WTC11 (cell line): ENCODE measurements at regions not wholly inside any gene's neighbourhood (a gene's known extent, or its start where the extent isn't known, plus 50 kb on each side); places are given as distances from the start of the nearest gene placed in this dataset.

Experiments
- ATAC-seq: fragments of 200-7000 bp; cut with Tn5 transposase; 2 replicates; pipeline ENCODE4 v1.10.0; 2021; ENCODE audit warnings: mild to moderate bottlenecking, moderate library complexity
- CTCF ChIA-PET: fragments of 300-600 bp; sonication (Branson Sonifier 250); formaldehyde crosslinking; loops from one replicate; lab custom pipeline; 2021; ENCODE audit warnings: antibody characterized with exemption; lab: Charles Lee
- POLR2A ChIA-PET: fragments of 350-600 bp; sonication (Branson Sonifier 250); formaldehyde crosslinking; loops from one replicate; lab custom pipeline; 2021; ENCODE audit warnings: antibody characterized with exemption; lab: Charles Lee
- DNase-seq: peaks from one replicate; pipeline ENCODE4 v3.0.0; 2021; ENCODE audit warnings: low spot score
- H3K27ac Mint-ChIP-seq: 2 replicates; pipeline ENCODE4 v1.8.0; 2021; ENCODE audit warnings: mixed read lengths
- H3K27me3 Mint-ChIP-seq: 2 replicates; pipeline ENCODE4 v1.8.0; 2021; ENCODE audit warnings: low read depth, mild to moderate bottlenecking, moderate library complexity, mixed read lengths
- H3K36me3 Mint-ChIP-seq: 2 replicates; pipeline ENCODE4 v1.8.0; 2021; ENCODE audit warnings: mixed read lengths
- H3K4me1 Mint-ChIP-seq: 2 replicates; pipeline ENCODE4 v1.8.0; 2022; ENCODE audit warnings: mixed read lengths
- H3K4me3 Mint-ChIP-seq: 2 replicates; pipeline ENCODE4 v1.8.0; 2021; ENCODE audit warnings: mild to moderate bottlenecking, moderate library complexity, mixed read lengths
- H3K9me3 Mint-ChIP-seq: 2 replicates; pipeline ENCODE4 v1.8.0; 2021; ENCODE audit warnings: mixed read lengths
- CBFB ChIP-seq: sonication (generic); formaldehyde crosslinking; IDR thresholded peaks from 2 replicates; pipeline ENCODE4 v1.8.1; 2022; ENCODE audit warnings: mild to moderate bottlenecking, low read depth, missing genetic modification reagents
- CREB1 ChIP-seq: sonication (generic); formaldehyde crosslinking; IDR thresholded peaks from 2 replicates; pipeline ENCODE4 v1.8.0; 2023; ENCODE audit warnings: mild to moderate bottlenecking, missing genetic modification reagents
- FOXJ3 ChIP-seq: sonication (generic); formaldehyde crosslinking; IDR thresholded peaks from 2 replicates; pipeline ENCODE4 v1.9.0; 2021; ENCODE audit warnings: missing genetic modification reagents, mild to moderate bottlenecking, borderline replicate concordance
- FOXK1 ChIP-seq: sonication (generic); formaldehyde crosslinking; IDR thresholded peaks from 2 replicates; pipeline ENCODE4 v1.8.0; 2022; ENCODE audit warnings: mild to moderate bottlenecking, moderate library complexity, missing genetic modification reagents
- FOXP1 ChIP-seq: sonication (generic); formaldehyde crosslinking; IDR thresholded peaks from 2 replicates; pipeline ENCODE4 v1.8.0; 2022; ENCODE audit warnings: missing genetic modification reagents, mild to moderate bottlenecking, moderate library complexity, borderline replicate concordance
- GRHL2 ChIP-seq: fragments of 250-450 bp; sonication (Bioruptor Pico); IDR thresholded peaks from 2 replicates; pipeline ENCODE4 v1.8.0; 2022; ENCODE audit warnings: mild to moderate bottlenecking, moderate library complexity; ENCODE audit not compliant: insufficient replicate concordance, severe bottlenecking
- JUN ChIP-seq: sonication (generic); formaldehyde crosslinking; IDR thresholded peaks from 2 replicates; pipeline ENCODE4 v1.8.0; 2023; ENCODE audit warnings: mild to moderate bottlenecking, missing genetic modification reagents
- NFATC4 ChIP-seq: fragments of 250-450 bp; sonication (Bioruptor Pico); IDR thresholded peaks from 2 replicates; pipeline ENCODE4 v1.9.0; 2021; ENCODE audit warnings: mild to moderate bottlenecking
- NR3C1 ChIP-seq: sonication (generic); formaldehyde crosslinking; conservative IDR thresholded peaks from 2 replicates; pipeline ENCODE4 v1.8.1; 2023; ENCODE audit warnings: low read depth, mild to moderate bottlenecking, missing genetic modification reagents
- SMAD3 ChIP-seq: sonication (generic); formaldehyde crosslinking; IDR thresholded peaks from 2 replicates; pipeline ENCODE4 v1.8.0; 2022; ENCODE audit warnings: missing genetic modification reagents, mild to moderate bottlenecking, borderline replicate concordance
- TEAD1 ChIP-seq: sonication (generic); formaldehyde crosslinking; IDR thresholded peaks from 2 replicates; pipeline ENCODE4 v1.8.0; 2022; ENCODE audit warnings: mild to moderate bottlenecking, missing genetic modification reagents
- ZNF138 ChIP-seq: sonication (generic); formaldehyde crosslinking; conservative IDR thresholded peaks from 2 replicates; pipeline ENCODE4 v1.8.1; 2022; ENCODE audit warnings: mild to moderate bottlenecking, moderate library complexity, missing genetic modification reagents
- ZNF232 ChIP-seq: sonication (generic); formaldehyde crosslinking; IDR thresholded peaks from 2 replicates; pipeline ENCODE4 v1.8.0; 2022; ENCODE audit warnings: mild to moderate bottlenecking, missing genetic modification reagents
- TF ChIP-seq, protein P1 (sequence below): sonication (generic); formaldehyde crosslinking; IDR thresholded peaks from 2 replicates; pipeline ENCODE4 v1.8.1; 2023; ENCODE audit warnings: mild to moderate bottlenecking, moderate library complexity, missing genetic modification reagents
- TF ChIP-seq, protein P2 (sequence below): sonication (generic); formaldehyde crosslinking; IDR thresholded peaks from 2 replicates; pipeline ENCODE4 v1.8.1; 2022; ENCODE audit warnings: mild to moderate bottlenecking, missing genetic modification reagents, moderate library complexity, borderline replicate concordance
- TF ChIP-seq, protein P3 (sequence below): fragments of 250-450 bp; sonication (Bioruptor Pico); conservative IDR thresholded peaks from 2 replicates; pipeline ENCODE4 v1.9.0; 2021; ENCODE audit warnings: mild to moderate bottlenecking
- TF ChIP-seq, protein P4 (sequence below): sonication (generic); formaldehyde crosslinking; IDR thresholded peaks from 2 replicates; pipeline ENCODE4 v1.8.1; 2023; ENCODE audit warnings: mild to moderate bottlenecking, missing genetic modification reagents, moderate library complexity
- TF ChIP-seq, protein P5 (sequence below): sonication (generic); formaldehyde crosslinking; IDR thresholded peaks from 2 replicates; pipeline ENCODE4 v1.8.0; 2023; ENCODE audit warnings: missing genetic modification reagents
- TF ChIP-seq, protein P6 (sequence below): fragments of 200-600 bp; IDR thresholded peaks from 2 replicates; pipeline ENCODE4 v1.8.0; 2022; ENCODE audit warnings: antibody characterized with exemption

DNA sequence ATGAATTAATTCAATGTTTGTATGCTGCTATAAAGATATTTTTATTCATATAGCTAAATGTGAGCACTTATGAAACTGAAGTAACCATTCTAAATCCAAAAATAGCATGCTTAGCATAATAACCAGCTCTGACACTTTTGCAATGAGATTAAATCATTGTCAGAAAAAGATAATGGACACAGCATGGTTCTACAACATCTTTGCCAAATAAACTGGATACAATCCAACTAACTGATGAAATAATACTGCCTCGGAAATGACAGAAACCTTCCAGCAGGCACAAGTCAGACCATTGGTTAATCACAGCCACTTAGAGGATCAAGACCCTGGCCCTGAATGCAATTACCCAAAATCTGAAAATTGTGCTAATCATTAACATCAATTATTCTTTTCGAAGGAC, 592.7 kb upstream of the ADGRL4 start:
- H3K27ac Mint-ChIP-seq = no peak overlapping the region
- no peak for DNase-seq
- no peak overlapping the region for H3K4me3 Mint-ChIP-seq
- TF ChIP-seq ZNF232 (no peak), NFATC4 (CRISPR knock-in tag) (no peak), NR3C1 (no peak), FOXK1 (CRISPR knock-in tag) (no peak), CBFB (no peak)
- TF ChIP-seq, protein P1, sequence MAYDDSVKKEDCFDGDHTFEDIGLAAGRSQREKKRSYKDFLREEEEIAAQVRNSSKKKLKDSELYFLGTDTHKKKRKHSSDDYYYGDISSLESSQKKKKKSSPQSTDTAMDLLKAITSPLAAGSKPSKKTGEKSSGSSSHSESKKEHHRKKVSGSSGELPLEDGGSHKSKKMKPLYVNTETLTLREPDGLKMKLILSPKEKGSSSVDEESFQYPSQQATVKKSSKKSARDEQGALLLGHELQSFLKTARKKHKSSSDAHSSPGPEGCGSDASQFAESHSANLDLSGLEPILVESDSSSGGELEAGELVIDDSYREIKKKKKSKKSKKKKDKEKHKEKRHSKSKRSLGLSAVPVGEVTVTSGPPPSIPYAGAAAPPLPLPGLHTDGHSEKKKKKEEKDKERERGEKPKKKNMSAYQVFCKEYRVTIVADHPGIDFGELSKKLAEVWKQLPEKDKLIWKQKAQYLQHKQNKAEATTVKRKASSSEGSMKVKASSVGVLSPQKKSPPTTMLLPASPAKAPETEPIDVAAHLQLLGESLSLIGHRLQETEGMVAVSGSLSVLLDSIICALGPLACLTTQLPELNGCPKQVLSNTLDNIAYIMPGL (CRISPR knock-in tag) = no peak
- TF ChIP-seq, protein P2, sequence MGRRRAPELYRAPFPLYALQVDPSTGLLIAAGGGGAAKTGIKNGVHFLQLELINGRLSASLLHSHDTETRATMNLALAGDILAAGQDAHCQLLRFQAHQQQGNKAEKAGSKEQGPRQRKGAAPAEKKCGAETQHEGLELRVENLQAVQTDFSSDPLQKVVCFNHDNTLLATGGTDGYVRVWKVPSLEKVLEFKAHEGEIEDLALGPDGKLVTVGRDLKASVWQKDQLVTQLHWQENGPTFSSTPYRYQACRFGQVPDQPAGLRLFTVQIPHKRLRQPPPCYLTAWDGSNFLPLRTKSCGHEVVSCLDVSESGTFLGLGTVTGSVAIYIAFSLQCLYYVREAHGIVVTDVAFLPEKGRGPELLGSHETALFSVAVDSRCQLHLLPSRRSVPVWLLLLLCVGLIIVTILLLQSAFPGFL (CRISPR knock-in tag) = no peak
- TF ChIP-seq, all 79 proteins: peak for 0
- Mint-ChIP-seq H3K4me1 (peaks cover 7% of the 10 kb centered on the region), H3K36me3 (peaks cover 11% of the 10 kb centered on the region), H3K9me3 (peaks cover 16% of the 10 kb centered on the region), H3K27me3 (peaks cover 3% of the 10 kb centered on the region)
- no peak for ATAC-seq
- POLR2A ChIA-PET = no interaction called here
- CTCF ChIA-PET = no interaction called here

DNA sequence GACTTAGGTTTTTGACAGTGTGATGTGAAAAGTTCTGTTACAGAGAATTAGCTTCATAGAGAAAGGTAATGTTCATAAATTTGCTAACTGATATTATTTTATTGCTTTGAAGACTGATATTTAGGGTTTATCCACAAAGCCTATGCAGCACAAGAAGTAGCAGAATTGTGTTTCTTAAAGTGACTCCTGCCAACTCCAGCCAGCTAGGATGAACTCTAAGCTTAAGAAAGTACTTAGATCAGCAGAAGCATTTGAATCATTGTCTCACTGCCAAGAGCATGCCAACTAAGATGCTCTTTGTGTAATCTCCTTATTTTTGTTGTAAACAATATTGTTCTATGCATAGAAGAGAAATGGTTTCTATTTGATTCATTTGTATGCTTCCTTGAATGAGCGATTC, 589.4 kb upstream of the ADGRL4 start:
- Mint-ChIP-seq H3K36me3 (peaks cover 16% of the 10 kb centered on the region), H3K4me3 (no peak overlapping the region), H3K4me1 (peaks cover 13% of the 10 kb centered on the region), H3K27ac (no peak overlapping the region), H3K9me3 (peaks cover 22% of the 10 kb centered on the region), H3K27me3 (peaks cover 6% of the 10 kb centered on the region)
- POLR2A ChIA-PET = no interaction called here
- CTCF ChIA-PET = no interaction called here
- TF ChIP-seq CBFB = no peak
- TF ChIP-seq, protein P3, sequence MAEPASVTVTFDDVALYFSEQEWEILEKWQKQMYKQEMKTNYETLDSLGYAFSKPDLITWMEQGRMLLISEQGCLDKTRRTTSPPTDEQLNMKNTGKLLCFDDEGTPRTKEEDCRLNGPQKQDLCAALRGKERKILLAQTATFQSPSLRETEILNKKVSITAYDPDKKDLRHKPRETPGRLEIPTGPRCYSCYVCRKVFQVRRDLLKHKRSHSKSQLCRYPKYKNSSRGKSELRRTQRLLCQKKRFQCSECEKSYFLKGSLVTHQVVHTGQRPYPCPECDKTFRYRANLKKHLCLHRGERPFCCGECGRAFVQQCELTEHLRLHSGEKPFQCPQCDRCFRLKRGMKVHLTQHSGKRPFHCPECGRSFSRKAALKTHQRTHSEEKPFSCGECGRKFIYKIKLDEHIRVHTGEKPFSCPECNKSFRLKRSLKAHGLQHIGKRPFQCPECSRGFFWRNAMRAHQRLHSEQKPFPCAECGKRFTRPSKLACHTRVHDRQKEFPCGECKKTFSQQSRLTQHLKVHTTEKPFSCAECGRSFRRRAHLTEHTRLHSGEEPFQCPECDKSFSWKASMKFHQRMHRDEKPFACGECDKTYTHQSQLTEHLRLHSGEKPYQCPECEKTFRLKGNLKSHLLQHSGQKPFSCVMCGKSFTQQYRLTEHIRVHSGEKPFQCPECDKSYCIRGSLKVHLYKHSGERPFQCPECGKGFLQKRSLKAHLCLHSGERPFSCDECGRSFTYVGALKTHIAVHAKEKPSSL (CRISPR knock-in tag) = no peak
- TF ChIP-seq FOXP1 (CRISPR knock-in tag) = no peak
- TF ChIP-seq CREB1 (CRISPR knock-in tag) = no peak
- no peak for TF ChIP-seq ZNF138 (CRISPR knock-in tag)
- TF ChIP-seq JUN (CRISPR knock-in tag) = no peak
- TF ChIP-seq FOXJ3 (CRISPR knock-in tag) = no peak
- TF ChIP-seq, protein P4, sequence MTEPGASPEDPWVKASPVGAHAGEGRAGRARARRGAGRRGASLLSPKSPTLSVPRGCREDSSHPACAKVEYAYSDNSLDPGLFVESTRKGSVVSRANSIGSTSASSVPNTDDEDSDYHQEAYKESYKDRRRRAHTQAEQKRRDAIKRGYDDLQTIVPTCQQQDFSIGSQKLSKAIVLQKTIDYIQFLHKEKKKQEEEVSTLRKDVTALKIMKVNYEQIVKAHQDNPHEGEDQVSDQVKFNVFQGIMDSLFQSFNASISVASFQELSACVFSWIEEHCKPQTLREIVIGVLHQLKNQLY (CRISPR knock-in tag) = no peak
- TF ChIP-seq, protein P5, sequence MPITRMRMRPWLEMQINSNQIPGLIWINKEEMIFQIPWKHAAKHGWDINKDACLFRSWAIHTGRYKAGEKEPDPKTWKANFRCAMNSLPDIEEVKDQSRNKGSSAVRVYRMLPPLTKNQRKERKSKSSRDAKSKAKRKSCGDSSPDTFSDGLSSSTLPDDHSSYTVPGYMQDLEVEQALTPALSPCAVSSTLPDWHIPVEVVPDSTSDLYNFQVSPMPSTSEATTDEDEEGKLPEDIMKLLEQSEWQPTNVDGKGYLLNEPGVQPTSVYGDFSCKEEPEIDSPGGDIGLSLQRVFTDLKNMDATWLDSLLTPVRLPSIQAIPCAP (CRISPR knock-in tag) = no peak
- no peak for TF ChIP-seq SMAD3
- TF ChIP-seq GRHL2 (CRISPR knock-in tag) = no peak
- TF ChIP-seq TEAD1 (CRISPR knock-in tag) = no peak
- TF ChIP-seq, protein P6, sequence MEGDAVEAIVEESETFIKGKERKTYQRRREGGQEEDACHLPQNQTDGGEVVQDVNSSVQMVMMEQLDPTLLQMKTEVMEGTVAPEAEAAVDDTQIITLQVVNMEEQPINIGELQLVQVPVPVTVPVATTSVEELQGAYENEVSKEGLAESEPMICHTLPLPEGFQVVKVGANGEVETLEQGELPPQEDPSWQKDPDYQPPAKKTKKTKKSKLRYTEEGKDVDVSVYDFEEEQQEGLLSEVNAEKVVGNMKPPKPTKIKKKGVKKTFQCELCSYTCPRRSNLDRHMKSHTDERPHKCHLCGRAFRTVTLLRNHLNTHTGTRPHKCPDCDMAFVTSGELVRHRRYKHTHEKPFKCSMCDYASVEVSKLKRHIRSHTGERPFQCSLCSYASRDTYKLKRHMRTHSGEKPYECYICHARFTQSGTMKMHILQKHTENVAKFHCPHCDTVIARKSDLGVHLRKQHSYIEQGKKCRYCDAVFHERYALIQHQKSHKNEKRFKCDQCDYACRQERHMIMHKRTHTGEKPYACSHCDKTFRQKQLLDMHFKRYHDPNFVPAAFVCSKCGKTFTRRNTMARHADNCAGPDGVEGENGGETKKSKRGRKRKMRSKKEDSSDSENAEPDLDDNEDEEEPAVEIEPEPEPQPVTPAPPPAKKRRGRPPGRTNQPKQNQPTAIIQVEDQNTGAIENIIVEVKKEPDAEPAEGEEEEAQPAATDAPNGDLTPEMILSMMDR = no peak
- ATAC-seq (no peak), DNase-seq (no peak)
